ENCODE measurements at regions not wholly inside any gene's neighbourhood (a gene's known extent, or its start where the extent isn't known, plus 50 kb on each side); places are given as distances from the start of the nearest gene placed in this dataset.

GRCh38 chr3:68378631-68379030, 553.7 kb downstream of the TAFA4 start:
- no peak for TF ChIP-seq EZH2 (IDR thresholded peaks at IDR 0.05)
- no peak for TF ChIP-seq POLR2AphosphoS5 (IDR thresholded peaks at IDR 0.05; ENCODE audit: borderline replicate concordance, low read depth, low read length)
- TF ChIP-seq FOXP2 (optimal IDR thresholded peaks at IDR 0.05; ENCODE audit: control extremely low read depth, extremely low read length, insufficient read depth), result no peak
- Histone ChIP-seq H3K36me3 (ENCODE audit: insufficient read depth, low read length) (no peaks in the 10 kb centered on the region), H3K4me3 (no peak overlapping the region), H3K9me3 (ENCODE audit: low read depth, low read length) (no peaks in the 10 kb centered on the region), H3K9ac (ENCODE audit: insufficient read length) (no peak overlapping the region), H3K27ac (no peak overlapping the region)
- no peak for DNase-seq (ENCODE audit: low read depth, low spot score)

DNA sequence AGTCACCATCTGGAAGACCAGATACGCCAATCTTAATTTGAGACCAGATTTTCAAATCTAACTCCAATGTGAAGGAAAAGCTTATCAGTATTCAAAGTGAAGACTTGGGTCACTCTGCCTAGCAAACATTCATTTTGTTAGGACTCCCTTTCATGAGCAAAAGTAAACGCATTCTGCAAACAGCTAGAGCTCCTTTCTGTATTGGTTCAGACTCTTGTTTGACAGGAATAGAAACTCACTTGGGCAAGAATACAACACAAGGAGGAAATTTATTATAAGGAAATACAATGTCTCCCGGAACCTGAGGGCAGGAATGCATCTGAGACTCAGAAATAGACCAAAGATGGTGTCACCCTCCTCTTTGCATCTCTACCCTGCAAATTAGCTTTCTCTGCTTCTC, 558.6 kb downstream of the TAFA4 start:
- TF ChIP-seq POLR2AphosphoS5 (IDR thresholded peaks at IDR 0.05; ENCODE audit: borderline replicate concordance, low read depth, low read length), result no peak
- TF ChIP-seq EZH2 (IDR thresholded peaks at IDR 0.05), result no peak
- TF ChIP-seq FOXP2 (optimal IDR thresholded peaks at IDR 0.05; ENCODE audit: control extremely low read depth, extremely low read length, insufficient read depth), result no peak
- Histone ChIP-seq H3K9me3 (ENCODE audit: low read depth, low read length) (no peaks in the 10 kb centered on the region), H3K36me3 (ENCODE audit: insufficient read depth, low read length) (no peaks in the 10 kb centered on the region), H3K4me3 (no peak overlapping the region), H3K27ac (no peak overlapping the region), H3K9ac (ENCODE audit: insufficient read length) (no peak overlapping the region)
- no peak for DNase-seq (ENCODE audit: low read depth, low spot score)

DNA sequence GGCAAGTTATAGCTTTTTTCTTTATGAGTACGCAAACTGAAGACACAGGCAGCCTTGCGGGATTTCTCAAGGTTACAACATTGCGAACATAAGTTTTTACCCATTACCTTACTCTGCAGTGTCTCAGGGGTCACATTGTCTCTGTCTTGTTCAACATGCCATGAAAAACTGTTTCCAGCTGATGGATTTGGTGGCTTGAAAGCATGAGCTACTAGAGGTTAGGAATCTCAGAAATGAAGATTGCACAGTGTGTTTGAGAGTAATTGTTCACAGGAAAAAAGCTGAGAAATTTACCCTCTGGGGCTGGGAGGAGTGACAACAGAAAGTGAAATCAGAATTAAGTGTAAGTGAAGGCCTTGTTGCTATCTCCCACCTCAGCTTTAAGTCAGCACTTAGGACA, 568.6 kb downstream of the TAFA4 start:
- no peaks in the 10 kb centered on the region for H3K36me3 ChIP-seq (ENCODE audit: insufficient read depth, low read length)
- TF ChIP-seq FOXP2 (optimal IDR thresholded peaks at IDR 0.05; ENCODE audit: control extremely low read depth, extremely low read length, insufficient read depth) (no peak), EZH2 (IDR thresholded peaks at IDR 0.05) (no peak), POLR2AphosphoS5 (IDR thresholded peaks at IDR 0.05; ENCODE audit: borderline replicate concordance, low read depth, low read length) (no peak)
- no peak overlapping the region for H3K9ac ChIP-seq (ENCODE audit: insufficient read length)
- no peak for DNase-seq (ENCODE audit: low read depth, low spot score)
- no peaks in the 10 kb centered on the region for H3K9me3 ChIP-seq (ENCODE audit: low read depth, low read length)
- H3K4me3 ChIP-seq, result no peak overlapping the region
- H3K27ac ChIP-seq, result no peak overlapping the region

DNA sequence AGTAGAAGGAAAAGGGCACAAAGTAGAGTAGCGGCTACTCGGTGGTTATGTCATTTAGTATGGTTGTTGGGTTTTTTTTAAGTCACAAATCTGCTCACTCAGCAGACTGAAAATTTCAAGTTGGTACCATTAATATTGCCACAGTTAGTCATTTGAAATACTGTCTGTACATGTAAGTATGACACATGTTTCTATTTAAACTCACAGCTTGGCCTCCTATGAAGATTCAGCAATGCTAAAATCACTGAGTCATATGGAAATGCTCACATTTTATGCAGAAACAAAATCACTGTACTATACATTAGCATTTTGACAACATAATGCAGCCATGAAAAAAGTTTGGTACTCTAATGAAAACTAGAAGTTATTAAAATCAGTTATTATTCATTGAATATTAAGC, 571.9 kb downstream of the TAFA4 start:
- no peak overlapping the region for H3K27ac ChIP-seq
- H3K9ac ChIP-seq (ENCODE audit: insufficient read length), result no peak overlapping the region
- TF ChIP-seq EZH2 (IDR thresholded peaks at IDR 0.05) (no peak), POLR2AphosphoS5 (IDR thresholded peaks at IDR 0.05; ENCODE audit: borderline replicate concordance, low read depth, low read length) (no peak), FOXP2 (optimal IDR thresholded peaks at IDR 0.05; ENCODE audit: control extremely low read depth, extremely low read length, insufficient read depth) (no peak)
- H3K36me3 ChIP-seq (ENCODE audit: insufficient read depth, low read length), result no peaks in the 10 kb centered on the region
- no peak overlapping the region for H3K4me3 ChIP-seq
- no peak for DNase-seq (ENCODE audit: low read depth, low spot score)
- no peaks in the 10 kb centered on the region for H3K9me3 ChIP-seq (ENCODE audit: low read depth, low read length)

GRCh38 chr3:68345781-68346180, 586.6 kb downstream of the TAFA4 start:
- Histone ChIP-seq H3K9ac (ENCODE audit: insufficient read length) (no peak overlapping the region), H3K36me3 (ENCODE audit: insufficient read depth, low read length) (no peaks in the 10 kb centered on the region), H3K4me3 (no peak overlapping the region), H3K27ac (no peak overlapping the region), H3K9me3 (ENCODE audit: low read depth, low read length) (no peaks in the 10 kb centered on the region)
- no peak for DNase-seq (ENCODE audit: low read depth, low spot score)
- no peak for TF ChIP-seq FOXP2 (optimal IDR thresholded peaks at IDR 0.05; ENCODE audit: control extremely low read depth, extremely low read length, insufficient read depth)
- TF ChIP-seq EZH2 (IDR thresholded peaks at IDR 0.05), result no peak
- no peak for TF ChIP-seq POLR2AphosphoS5 (IDR thresholded peaks at IDR 0.05; ENCODE audit: borderline replicate concordance, low read depth, low read length)

- H3K9ac ChIP-seq (ENCODE audit: insufficient read length), result no peak overlapping the region
- DNase-seq (ENCODE audit: low read depth, low spot score), result no peak
Measured at GRCh38 chr3:68342426-68342825, 589.9 kb downstream of the TAFA4 start.

DNA sequence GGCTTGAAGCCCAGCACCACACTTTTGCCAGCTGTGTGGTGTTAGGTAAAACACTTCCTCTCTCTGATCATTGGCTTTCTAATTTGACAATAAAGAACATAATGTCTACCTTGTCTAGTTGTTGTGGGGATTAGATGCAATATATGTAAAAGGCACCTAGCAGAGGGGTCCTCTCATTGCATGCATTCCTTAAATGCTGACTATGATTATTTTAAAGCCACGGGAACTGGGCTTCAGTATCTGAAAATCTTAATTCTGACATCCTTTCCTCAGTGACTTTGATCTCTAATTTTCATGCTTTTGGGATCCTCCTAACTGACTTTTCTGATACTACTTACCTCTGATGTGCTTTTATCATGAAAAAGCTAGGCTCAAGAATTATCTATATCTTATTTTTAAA, 596.3 kb downstream of the TAFA4 start:
- Histone ChIP-seq H3K9ac (ENCODE audit: insufficient read length) (no peak overlapping the region), H3K36me3 (ENCODE audit: insufficient read depth, low read length) (no peaks in the 10 kb centered on the region), H3K9me3 (ENCODE audit: low read depth, low read length) (no peaks in the 10 kb centered on the region), H3K4me3 (no peak overlapping the region), H3K27ac (no peak overlapping the region)
- TF ChIP-seq POLR2AphosphoS5 (IDR thresholded peaks at IDR 0.05; ENCODE audit: borderline replicate concordance, low read depth, low read length) (no peak), FOXP2 (optimal IDR thresholded peaks at IDR 0.05; ENCODE audit: control extremely low read depth, extremely low read length, insufficient read depth) (no peak), EZH2 (IDR thresholded peaks at IDR 0.05) (no peak)
- no peak for DNase-seq (ENCODE audit: low read depth, low spot score)

More at GRCh38 chr3:68342426-68342825, 589.9 kb downstream of the TAFA4 start:
- H3K4me3 ChIP-seq, result no peak overlapping the region
- no peak for TF ChIP-seq EZH2 (IDR thresholded peaks at IDR 0.05)
- TF ChIP-seq FOXP2 (optimal IDR thresholded peaks at IDR 0.05; ENCODE audit: control extremely low read depth, extremely low read length, insufficient read depth), result no peak
- no peak for TF ChIP-seq POLR2AphosphoS5 (IDR thresholded peaks at IDR 0.05; ENCODE audit: borderline replicate concordance, low read depth, low read length)
- no peaks in the 10 kb centered on the region for H3K36me3 ChIP-seq (ENCODE audit: insufficient read depth, low read length)
- H3K9me3 ChIP-seq (ENCODE audit: low read depth, low read length), result no peaks in the 10 kb centered on the region
- H3K27ac ChIP-seq, result no peak overlapping the region

GRCh38 chr3:68334367-68334986, 597.9 kb downstream of the TAFA4 start:
- Histone ChIP-seq H3K36me3 (ENCODE audit: insufficient read depth, low read length) (no peaks in the 10 kb centered on the region), H3K9ac (ENCODE audit: insufficient read length) (no peak overlapping the region), H3K9me3 (ENCODE audit: low read depth, low read length) (no peaks in the 10 kb centered on the region), H3K4me3 (no peak overlapping the region), H3K27ac (no peak overlapping the region)
- no peak for DNase-seq (ENCODE audit: low read depth, low spot score)
- TF ChIP-seq FOXP2 (optimal IDR thresholded peaks at IDR 0.05; ENCODE audit: control extremely low read depth, extremely low read length, insufficient read depth) (no peak), EZH2 (IDR thresholded peaks at IDR 0.05) (no peak), POLR2AphosphoS5 (IDR thresholded peaks at IDR 0.05; ENCODE audit: borderline replicate concordance, low read depth, low read length) (no peak)

- Histone ChIP-seq H3K27ac (no peak overlapping the region), H3K4me3 (no peak overlapping the region), H3K36me3 (ENCODE audit: insufficient read depth, low read length) (no peaks in the 10 kb centered on the region), H3K9ac (ENCODE audit: insufficient read length) (no peak overlapping the region), H3K9me3 (ENCODE audit: low read depth, low read length) (no peaks in the 10 kb centered on the region)
- no peak for DNase-seq (ENCODE audit: low read depth, low spot score)
- TF ChIP-seq POLR2AphosphoS5 (IDR thresholded peaks at IDR 0.05; ENCODE audit: borderline replicate concordance, low read depth, low read length) (no peak), EZH2 (IDR thresholded peaks at IDR 0.05) (no peak), FOXP2 (optimal IDR thresholded peaks at IDR 0.05; ENCODE audit: control extremely low read depth, extremely low read length, insufficient read depth) (no peak)
Measured at GRCh38 chr3:68328049-68328448, 604.3 kb downstream of the TAFA4 start.
